T-helper 1 cell treated with Interleukin-12 subunit alpha and Interleukin-12 subunit beta and Interleukin-4 antibody, amounts not matched to agents 30 μg/mL and 1 μg/mL, for 36 hours (primary cell): ENCODE measurements at regions not wholly inside any gene's neighbourhood (a gene's known extent, or its start where the extent isn't known, plus 50 kb on each side); places are given as distances from the start of the nearest gene placed in this dataset.
"Not testable (repeated sequence)": the region's sequence is repeated elsewhere in the genome, so short reads cannot be mapped to it uniquely, and the experiment has no call there.

Experiments used
- H3K27ac Mint-ChIP-seq: one replicate; pipeline ENCODE4 v1.8.0; 2021; ENCODE audit warnings: mild to moderate bottlenecking, mixed read lengths
- H3K27me3 Mint-ChIP-seq: one replicate; pipeline ENCODE4 v1.8.0; 2021; ENCODE audit warnings: low read depth, mixed read lengths
- H3K36me3 Mint-ChIP-seq: one replicate; pipeline ENCODE4 v1.8.0; 2021; ENCODE audit warnings: low read depth, mixed read lengths
- H3K4me1 Mint-ChIP-seq: one replicate; pipeline ENCODE4 v1.8.0; 2021; ENCODE audit warnings: low read depth, mixed read lengths
- H3K4me3 Mint-ChIP-seq: one replicate; pipeline ENCODE4 v1.8.0; 2021; ENCODE audit warnings: mild to moderate bottlenecking, moderate library complexity, mixed read lengths
- H3K9me3 Mint-ChIP-seq: one replicate; pipeline ENCODE4 v1.8.0; 2021; ENCODE audit warnings: mixed read lengths

GRCh38 chr1:238953448-238954010 lies 432.8 kb upstream of the CHRM3 start:
- H3K4me3 Mint-ChIP-seq: no peak overlapping the region
- H3K4me1 Mint-ChIP-seq: no peaks in the 10 kb centered on the region
- H3K36me3 Mint-ChIP-seq: no peaks in the 10 kb centered on the region

GRCh38 chr1:238951809-238952208 lies 434.6 kb upstream of the CHRM3 start:
- H3K27me3 Mint-ChIP-seq: no peaks in the 10 kb centered on the region
- H3K27ac Mint-ChIP-seq: no peak overlapping the region
- H3K9me3 Mint-ChIP-seq: no peaks in the 10 kb centered on the region
- no peaks in the 10 kb centered on the region for H3K36me3 Mint-ChIP-seq
- H3K4me1 Mint-ChIP-seq: no peaks in the 10 kb centered on the region
- no peak overlapping the region for H3K4me3 Mint-ChIP-seq

More at GRCh38 chr1:238953448-238954010, 432.8 kb upstream of the CHRM3 start:
- H3K27me3 Mint-ChIP-seq: no peaks in the 10 kb centered on the region
- H3K27ac Mint-ChIP-seq: no peak overlapping the region
- peaks cover 3% of the 10 kb centered on the region for H3K9me3 Mint-ChIP-seq

- no peaks in the 10 kb centered on the region for H3K9me3 Mint-ChIP-seq
- no peaks in the 10 kb centered on the region for H3K27me3 Mint-ChIP-seq
- no peaks in the 10 kb centered on the region for H3K4me1 Mint-ChIP-seq
- H3K4me3 Mint-ChIP-seq: no peak overlapping the region
- no peak overlapping the region for H3K27ac Mint-ChIP-seq
- H3K36me3 Mint-ChIP-seq: no peaks in the 10 kb centered on the region
These were observed 435.6 kb upstream of the CHRM3 start for GRCh38 chr1:238950784-238951183.

GRCh38 chr1:238950017-238950416 lies 436.4 kb upstream of the CHRM3 start:
- no peaks in the 10 kb centered on the region for H3K27me3 Mint-ChIP-seq
- H3K36me3 Mint-ChIP-seq: no peaks in the 10 kb centered on the region
- no peaks in the 10 kb centered on the region for H3K9me3 Mint-ChIP-seq
- H3K4me3 Mint-ChIP-seq: no peak overlapping the region
- H3K4me1 Mint-ChIP-seq: no peaks in the 10 kb centered on the region
- no peak overlapping the region for H3K27ac Mint-ChIP-seq

- no peaks in the 10 kb centered on the region for H3K36me3 Mint-ChIP-seq
- H3K9me3 Mint-ChIP-seq: no peaks in the 10 kb centered on the region
- no peak overlapping the region for H3K4me3 Mint-ChIP-seq
- no peak overlapping the region for H3K27ac Mint-ChIP-seq
- no peaks in the 10 kb centered on the region for H3K4me1 Mint-ChIP-seq
- H3K27me3 Mint-ChIP-seq: no peaks in the 10 kb centered on the region
These were observed 442.3 kb upstream of the CHRM3 start for GRCh38 chr1:238944028-238944427.

- Mint-ChIP-seq H3K4me1 (no peaks in the 10 kb centered on the region), H3K27ac (no peak overlapping the region), H3K36me3 (no peaks in the 10 kb centered on the region), H3K4me3 (no peak overlapping the region), H3K27me3 (no peaks in the 10 kb centered on the region), H3K9me3 (peaks cover 10% of the 10 kb centered on the region)
These were observed 458.5 kb upstream of the CHRM3 start for GRCh38 chr1:238927899-238928298.

- no peaks in the 10 kb centered on the region for H3K36me3 Mint-ChIP-seq
- H3K27me3 Mint-ChIP-seq: no peaks in the 10 kb centered on the region
- H3K27ac Mint-ChIP-seq: no peak overlapping the region
- no peak overlapping the region for H3K4me3 Mint-ChIP-seq
- peaks cover 6% of the 10 kb centered on the region for H3K9me3 Mint-ChIP-seq
- H3K4me1 Mint-ChIP-seq: no peaks in the 10 kb centered on the region
These were observed 469.5 kb upstream of the CHRM3 start for GRCh38 chr1:238916828-238917227.

- Mint-ChIP-seq H3K4me1 (no peaks in the 10 kb centered on the region), H3K4me3 (no peak overlapping the region), H3K9me3 (peaks cover 8% of the 10 kb centered on the region), H3K27me3 (no peaks in the 10 kb centered on the region), H3K36me3 (no peaks in the 10 kb centered on the region), H3K27ac (no peak overlapping the region)
These were observed 472.0 kb upstream of the CHRM3 start for GRCh38 chr1:238914346-238914745.

GRCh38 chr1:238913210-238913609 lies 473.2 kb upstream of the CHRM3 start:
- Mint-ChIP-seq H3K4me3 (no peak overlapping the region), H3K36me3 (no peaks in the 10 kb centered on the region), H3K9me3 (peaks cover 5% of the 10 kb centered on the region), H3K4me1 (no peaks in the 10 kb centered on the region), H3K27ac (no peak overlapping the region), H3K27me3 (no peaks in the 10 kb centered on the region)

GRCh38 chr1:238912148-238912547 lies 474.2 kb upstream of the CHRM3 start:
- H3K27ac Mint-ChIP-seq: no peak overlapping the region
- H3K27me3 Mint-ChIP-seq: no peaks in the 10 kb centered on the region
- no peaks in the 10 kb centered on the region for H3K4me1 Mint-ChIP-seq
- no peaks in the 10 kb centered on the region for H3K36me3 Mint-ChIP-seq
- H3K9me3 Mint-ChIP-seq: peaks cover 12% of the 10 kb centered on the region
- no peak overlapping the region for H3K4me3 Mint-ChIP-seq

- H3K4me3 Mint-ChIP-seq, H3K27me3 Mint-ChIP-seq, H3K36me3 Mint-ChIP-seq, H3K4me1 Mint-ChIP-seq, H3K27ac Mint-ChIP-seq: not testable (repeated sequence)
- peaks cover 33% of the 10 kb centered on the region for H3K9me3 Mint-ChIP-seq
These were observed 483.6 kb upstream of the CHRM3 start for GRCh38 chr1:238902752-238903151.

- peaks cover 27% of the 10 kb centered on the region for H3K9me3 Mint-ChIP-seq
- no peak overlapping the region for H3K4me3 Mint-ChIP-seq
- H3K4me1 Mint-ChIP-seq: no peaks in the 10 kb centered on the region
- no peak overlapping the region for H3K27ac Mint-ChIP-seq
- H3K27me3 Mint-ChIP-seq: no peaks in the 10 kb centered on the region
- H3K36me3 Mint-ChIP-seq: no peaks in the 10 kb centered on the region
These were observed 486.0 kb upstream of the CHRM3 start for GRCh38 chr1:238900334-238900865.

- Mint-ChIP-seq H3K4me1 (no peaks in the 10 kb centered on the region), H3K27ac (no peak overlapping the region), H3K4me3 (no peak overlapping the region), H3K9me3 (peaks cover 27% of the 10 kb centered on the region), H3K27me3 (no peaks in the 10 kb centered on the region), H3K36me3 (no peaks in the 10 kb centered on the region)
These were observed 487.5 kb upstream of the CHRM3 start for GRCh38 chr1:238898856-238899255.

GRCh38 chr1:238895911-238896310 lies 490.5 kb upstream of the CHRM3 start:
- Mint-ChIP-seq H3K36me3 (no peaks in the 10 kb centered on the region), H3K4me1 (no peaks in the 10 kb centered on the region), H3K27me3 (no peaks in the 10 kb centered on the region), H3K4me3 (no peak overlapping the region), H3K27ac (no peak overlapping the region), H3K9me3 (peaks cover 10% of the 10 kb centered on the region)

GRCh38 chr1:238892612-238893011 lies 493.8 kb upstream of the CHRM3 start:
- peaks cover 6% of the 10 kb centered on the region for H3K9me3 Mint-ChIP-seq
- no peaks in the 10 kb centered on the region for H3K27me3 Mint-ChIP-seq
- no peaks in the 10 kb centered on the region for H3K36me3 Mint-ChIP-seq
- no peak overlapping the region for H3K27ac Mint-ChIP-seq
- no peak overlapping the region for H3K4me3 Mint-ChIP-seq
- H3K4me1 Mint-ChIP-seq: no peaks in the 10 kb centered on the region
